HCEC 1CT (cell line): ENCODE measurements at regions not wholly inside any gene's neighbourhood (a gene's known extent, or its start where the extent isn't known, plus 50 kb on each side); places are given as distances from the start of the nearest gene placed in this dataset.

Source experiments
- DNase-seq: peaks from one replicate; pipeline ENCODE4 v3.0.0-alpha.2; 2017

DNA sequence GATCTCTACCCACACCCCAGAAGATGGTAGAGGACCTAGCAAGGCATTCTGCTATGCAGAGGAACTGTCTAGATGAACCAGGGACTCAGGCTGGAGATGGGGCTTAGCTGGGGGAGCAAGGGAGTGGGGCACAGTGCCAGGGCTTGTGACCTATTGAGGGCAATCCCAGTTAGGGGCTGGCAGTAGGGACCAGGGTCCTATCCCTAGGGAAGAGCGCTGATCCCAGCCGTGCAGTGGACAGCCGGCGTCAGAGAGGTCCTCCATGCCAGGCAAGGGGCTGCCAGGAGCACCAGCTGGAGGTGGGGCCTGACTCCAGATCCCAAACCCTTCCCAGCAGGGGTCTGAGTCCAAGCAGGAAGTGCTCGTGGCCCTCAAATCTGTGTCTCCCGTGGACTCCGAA lies 52.7 kb upstream of the NEURL1B start:
- DNase-seq = no peak

DNA sequence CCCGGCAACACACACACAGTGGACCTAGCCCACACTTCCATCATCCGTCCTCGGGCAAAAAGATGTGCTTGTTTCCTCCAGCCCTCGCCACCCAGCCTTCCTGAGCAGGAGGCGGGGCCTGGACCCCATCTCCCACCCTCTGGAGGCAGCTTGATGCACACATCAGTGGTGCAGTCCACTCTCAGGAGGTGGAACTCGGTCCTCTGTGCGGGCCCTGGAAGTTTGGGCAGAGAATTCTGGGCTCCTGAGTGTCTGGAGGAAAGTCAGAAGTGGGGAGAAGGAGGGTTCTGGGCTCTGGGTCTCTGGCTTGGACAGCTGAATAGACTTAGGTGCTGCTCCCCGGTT lies 54.0 kb upstream of the NEURL1B start:
- DNase-seq = no peak

DNA sequence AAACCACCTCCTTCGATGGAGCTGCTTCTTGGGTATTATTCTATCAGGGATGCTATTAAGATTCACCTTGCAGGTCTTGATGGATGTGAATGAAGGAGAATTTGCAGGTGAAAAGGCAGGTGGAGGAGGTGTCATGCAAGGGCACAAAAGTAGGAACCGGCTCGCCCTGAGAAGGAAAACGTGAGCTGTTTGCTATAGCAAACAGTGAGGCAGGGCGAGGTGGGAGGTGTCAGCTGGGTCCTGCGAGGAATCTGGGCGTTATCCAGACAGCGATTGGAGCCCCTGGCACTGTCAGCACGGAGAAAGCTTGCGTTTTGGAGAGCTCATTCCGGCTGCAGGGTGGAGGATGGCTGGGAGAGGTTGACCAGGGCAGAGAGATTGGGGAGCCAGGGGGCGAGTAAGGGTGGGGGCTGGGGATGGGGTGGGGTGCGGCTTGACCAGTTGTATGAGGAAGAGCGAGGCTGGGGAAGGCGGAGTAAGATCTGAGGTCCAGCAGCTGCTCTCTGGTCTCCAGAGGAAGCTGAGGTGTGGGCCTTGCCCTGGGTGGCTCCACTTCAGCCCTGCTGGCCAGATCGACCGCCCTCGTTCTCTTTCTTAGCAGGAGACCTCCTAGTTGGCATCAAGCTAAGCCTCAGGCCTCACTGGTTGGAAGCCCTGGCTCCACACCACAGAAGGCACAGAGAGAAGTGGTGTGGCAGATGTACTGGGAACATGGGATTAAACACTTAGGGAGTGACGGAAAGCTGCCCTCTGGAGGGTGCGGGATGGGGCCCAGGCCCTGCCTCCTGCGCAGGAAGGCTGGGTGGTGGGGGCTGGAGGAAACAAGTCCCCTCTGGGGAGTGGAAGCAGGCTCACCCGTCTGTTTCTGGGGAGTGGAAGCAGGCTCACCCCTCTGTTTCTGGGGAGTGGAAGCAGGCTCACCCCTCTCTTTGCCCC lies 54.7 kb upstream of the NEURL1B start:
- no peak for DNase-seq

DNA sequence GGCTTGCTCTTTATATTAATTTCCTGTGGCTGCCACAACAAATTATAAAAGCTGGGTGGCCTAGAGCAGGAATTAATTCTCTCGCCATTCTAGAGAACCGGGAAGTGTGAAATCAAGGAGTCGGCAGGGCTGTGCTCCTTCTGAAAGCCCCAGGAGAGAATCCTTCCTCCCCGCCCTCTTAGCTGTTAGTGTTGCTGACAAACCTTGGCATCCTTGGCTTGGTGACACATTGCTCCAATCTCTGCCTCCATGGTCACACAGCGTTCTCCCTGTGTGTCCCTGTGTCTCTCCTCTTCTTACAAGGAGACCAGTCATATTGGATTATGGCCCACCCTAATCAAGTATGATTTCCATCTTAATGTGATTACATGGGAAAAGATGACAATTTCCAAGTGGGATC lies 55.9 kb upstream of the NEURL1B start:
- no peak for DNase-seq

DNA sequence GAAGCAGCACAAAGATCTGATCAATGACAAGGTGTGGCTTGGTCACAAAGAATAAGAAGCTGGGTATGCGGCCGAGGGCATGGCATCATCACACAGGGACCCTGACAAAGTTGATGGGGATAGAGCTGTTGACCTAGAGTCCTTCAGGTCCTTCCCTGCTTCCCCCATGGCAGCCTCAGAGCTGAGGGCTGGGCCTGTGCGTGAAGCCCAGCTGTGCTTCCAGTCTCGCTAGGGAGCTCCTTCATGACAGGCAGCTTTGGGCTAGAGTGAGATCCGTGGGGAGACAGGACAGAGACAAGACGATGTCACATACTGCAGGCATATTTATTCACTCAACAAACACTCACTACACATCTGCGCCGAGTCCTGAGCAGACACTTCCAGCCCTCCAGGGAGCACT lies 56.4 kb upstream of the NEURL1B start:
- DNase-seq = no peak

DNA sequence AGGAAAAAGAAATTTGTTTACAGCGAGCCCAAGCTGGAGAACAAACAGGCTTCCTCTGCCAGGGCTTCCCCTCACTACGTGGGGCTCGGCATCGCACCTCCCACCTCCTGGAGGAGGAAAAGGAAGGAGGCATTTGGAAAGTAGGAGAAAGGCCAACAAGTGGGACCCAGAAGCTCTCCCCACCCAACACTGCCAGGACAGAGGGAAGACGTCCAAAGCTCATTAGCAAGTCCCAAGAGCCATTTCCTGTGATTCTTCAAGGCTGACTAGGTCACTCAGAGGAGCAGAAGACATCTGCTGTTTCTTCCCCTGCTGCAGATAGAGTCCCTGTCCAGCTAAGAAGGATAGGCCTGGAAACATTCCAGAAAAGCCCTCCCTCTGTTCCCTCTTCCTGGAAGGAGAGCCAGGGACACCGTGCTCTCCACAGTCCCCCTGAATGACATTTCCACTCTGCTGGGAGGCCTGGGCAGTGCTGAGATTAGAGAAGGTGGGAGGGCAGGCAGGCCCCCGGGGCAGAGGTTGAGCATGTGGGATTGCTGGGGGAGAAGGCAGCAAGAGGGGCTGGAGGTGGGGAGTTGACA lies 57.0 kb upstream of the NEURL1B start:
- DNase-seq = no peak

DNA sequence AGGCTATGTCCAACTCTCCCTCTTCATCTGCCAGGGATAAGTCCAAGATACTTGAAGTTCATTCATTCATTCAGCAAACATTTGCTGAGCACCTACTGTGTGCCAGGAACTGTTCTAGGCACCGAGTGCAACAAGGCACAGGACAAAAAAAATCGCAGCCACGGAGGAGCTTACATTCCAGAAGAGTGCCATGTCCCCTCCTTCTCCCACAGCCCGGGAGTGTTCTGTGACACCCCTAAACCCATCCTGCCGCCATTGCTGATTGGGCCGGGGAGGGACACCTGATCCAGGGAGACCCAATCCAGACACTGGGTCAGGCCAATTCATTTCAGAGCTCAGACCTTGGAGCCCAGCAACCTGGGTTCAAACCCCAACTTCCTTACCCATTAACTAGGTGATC lies 58.1 kb upstream of the NEURL1B start:
- no peak for DNase-seq

DNA sequence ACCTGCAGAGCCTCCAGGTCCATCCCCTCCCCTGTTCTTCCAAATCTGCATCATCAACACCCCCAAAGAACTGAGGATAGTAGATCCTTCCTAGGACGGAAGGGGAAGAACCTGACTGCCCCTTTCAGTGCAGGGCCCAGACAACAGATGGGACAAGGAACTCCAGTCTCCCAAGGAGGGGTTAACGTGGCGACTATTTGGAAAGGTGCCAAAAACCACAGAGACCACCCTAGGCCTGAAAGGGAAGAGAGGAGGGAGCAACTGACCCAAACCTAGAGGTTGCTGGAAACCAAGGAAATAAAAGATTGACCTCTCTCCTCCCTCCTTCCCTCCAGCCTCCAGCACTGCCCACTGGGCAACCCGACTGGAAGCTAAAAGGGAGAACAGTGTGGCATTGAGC lies 59.7 kb upstream of the NEURL1B start:
- DNase-seq = no peak

DNA sequence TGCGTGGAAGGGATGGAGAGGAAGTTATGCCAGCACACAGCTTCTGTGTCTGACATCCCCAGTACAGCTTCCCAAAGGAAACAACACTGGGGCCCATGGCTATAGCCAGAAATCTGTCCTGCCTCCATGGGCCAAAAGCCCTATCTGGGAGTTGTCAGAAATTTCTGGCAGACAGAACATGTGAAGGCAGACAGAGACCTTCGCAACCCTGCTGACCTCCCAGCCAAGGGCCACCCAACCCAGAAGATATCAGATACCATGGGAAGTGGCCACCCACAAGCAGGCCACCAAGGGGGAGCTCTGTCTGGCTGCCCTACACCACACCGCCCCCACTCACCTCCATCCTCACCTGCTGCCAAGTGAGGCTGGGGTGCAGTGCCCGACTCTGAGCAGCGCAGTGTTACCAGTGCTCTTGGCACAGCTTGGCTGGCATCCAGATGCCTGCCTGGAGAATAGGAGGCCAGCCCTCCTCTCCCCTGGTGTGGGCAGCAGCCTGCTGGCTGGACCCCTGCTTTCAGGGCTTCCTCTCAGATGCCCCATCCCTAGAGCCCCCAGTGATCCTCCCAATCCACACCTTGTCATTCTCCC lies 61.6 kb upstream of the NEURL1B start:
- DNase-seq = no peak

DNA sequence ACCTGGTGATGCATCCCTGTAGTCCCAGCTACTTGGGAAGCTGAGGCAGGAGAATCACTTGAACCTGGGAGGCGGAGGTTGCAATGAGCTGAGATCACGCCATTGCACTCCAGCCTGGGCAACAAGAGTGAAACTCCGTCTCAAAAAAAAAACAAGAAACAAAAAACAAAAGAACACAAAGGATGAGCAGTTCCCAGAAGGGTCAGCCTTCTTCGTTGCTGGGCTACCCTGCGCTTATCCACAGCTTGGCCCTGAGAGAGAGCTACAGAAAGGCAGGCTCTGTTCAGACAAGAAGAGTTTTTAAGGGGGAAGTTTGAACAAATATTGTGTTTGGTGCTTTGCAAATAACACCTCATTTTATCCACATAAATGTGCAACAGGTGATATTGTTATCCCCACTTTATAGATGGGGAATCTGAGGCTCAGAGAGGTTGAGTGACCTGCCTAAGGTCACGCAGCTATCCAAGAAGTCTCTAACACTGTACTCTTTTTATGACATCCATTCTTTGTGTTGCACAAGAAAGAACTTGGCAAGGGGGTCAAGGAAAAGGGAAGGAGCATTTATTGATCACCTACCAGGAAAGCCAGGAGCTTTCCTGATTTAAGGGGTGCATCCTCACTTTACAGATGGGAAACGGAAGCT lies 63.7 kb upstream of the NEURL1B start:
- DNase-seq = no peak

DNA sequence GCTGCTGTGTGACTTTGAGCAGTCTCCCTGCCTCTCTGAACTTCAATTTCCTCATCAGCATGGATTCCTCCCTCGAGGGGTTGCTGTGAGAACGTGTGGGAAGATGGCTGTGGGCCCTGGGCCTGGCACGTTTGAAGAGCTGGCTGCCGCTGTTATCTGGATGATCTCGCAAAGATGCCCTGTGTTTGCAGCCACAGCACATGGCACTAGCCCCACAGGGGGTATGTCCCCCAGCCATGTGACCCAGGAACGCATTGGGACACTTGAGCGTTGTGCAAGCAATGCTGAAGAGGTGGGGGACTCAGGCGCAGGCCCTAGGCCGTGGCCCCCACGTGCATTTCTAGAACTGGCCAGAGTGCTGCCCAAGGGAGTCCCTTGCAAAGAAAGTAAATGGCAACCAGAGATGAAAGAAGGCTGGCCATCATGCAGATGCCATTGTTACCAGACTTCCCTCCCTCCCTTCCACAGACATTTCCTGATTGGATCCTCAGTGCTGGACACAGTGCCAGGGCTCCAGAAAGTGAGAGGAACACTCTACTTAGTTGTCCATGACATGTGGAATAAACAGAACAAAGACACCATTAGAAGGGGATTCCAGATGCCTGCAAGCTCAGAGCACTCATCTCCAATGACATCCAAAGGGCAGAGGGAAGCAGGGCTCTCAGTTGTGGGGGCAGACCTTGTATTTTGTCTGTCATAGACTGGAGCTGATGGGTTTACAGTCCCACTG lies 65.1 kb upstream of the NEURL1B start:
- no peak for DNase-seq

DNA sequence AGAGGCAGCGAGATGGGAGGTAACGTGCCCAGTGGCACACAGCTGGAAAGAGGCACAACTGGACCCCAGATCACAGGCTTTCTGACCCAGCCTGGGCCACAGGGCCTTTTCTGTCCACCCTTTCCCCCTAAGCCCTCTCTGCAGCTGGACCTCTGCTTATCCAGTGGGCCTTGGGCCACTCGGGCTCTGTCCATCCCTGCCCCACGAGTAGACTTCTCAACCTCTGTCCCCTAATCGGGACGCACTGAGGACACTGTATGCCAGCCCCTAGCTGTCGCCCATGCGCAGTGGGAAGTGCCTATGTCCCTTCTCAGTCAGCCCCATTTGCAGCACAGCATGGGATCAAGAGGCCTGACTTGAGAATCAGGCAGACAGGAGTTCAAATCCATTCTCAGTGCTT lies 65.6 kb upstream of the NEURL1B start:
- no peak for DNase-seq

DNA sequence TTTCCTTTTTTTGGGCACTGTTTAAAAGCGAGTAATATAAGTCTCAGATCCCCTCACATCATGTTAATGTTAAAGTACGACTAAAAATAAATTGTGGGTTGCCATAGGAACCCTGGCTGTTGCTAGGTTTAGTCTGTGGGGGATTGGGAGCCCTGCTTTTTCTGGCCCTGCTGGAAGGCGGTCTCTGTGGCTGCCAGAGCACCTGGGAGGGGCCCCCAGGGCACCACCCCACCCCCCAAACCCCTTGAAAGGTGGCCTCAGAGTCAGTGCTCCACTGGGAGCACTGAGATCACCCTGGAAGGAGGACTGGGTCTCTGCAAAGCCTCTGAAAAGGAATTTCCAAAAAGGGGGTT lies 66.2 kb upstream of the NEURL1B start:
- no peak for DNase-seq

DNA sequence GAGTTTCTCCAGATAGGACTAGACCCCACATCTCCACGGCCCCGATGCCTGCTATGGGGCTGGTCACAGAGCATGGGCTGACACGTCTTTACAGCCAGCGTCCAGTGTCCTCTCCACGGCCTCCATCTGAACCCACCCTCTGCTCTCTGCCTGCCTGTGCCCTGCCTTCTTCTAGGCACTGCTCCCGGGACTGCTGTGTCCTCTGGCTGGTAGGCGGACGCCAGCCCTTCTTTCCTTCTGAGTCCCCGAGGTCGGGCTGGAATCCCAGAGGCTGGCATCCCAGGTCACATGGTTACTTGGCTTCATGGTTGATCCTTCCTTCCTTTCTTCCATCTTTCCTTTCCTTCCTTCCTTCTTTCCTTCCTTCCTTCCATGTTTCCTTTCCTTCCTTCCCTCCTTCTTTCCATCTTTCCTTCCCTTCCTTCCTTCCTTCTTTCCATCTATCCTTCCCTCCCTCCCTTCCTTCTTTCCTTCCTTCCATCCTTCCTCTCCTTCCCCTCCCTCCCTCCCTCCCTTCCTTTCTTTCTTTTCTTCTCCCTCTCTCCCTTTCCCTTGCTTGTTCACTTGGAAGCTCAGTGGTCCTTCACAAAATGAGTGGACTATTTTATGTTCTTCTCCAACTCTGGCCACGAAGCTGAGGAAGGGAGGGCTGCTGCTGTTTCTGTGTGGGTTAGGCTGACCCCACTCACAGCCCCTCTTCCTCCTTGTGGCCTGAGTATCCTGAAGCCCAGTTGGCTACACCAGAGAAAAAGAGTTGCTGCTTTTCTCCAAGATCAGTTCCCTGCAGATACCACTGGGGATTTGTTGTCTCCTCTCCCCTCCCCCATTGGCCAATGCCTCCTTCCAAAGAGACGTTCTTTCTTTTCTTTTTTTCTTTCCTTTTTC lies 66.8 kb upstream of the NEURL1B start:
- DNase-seq = no peak

DNA sequence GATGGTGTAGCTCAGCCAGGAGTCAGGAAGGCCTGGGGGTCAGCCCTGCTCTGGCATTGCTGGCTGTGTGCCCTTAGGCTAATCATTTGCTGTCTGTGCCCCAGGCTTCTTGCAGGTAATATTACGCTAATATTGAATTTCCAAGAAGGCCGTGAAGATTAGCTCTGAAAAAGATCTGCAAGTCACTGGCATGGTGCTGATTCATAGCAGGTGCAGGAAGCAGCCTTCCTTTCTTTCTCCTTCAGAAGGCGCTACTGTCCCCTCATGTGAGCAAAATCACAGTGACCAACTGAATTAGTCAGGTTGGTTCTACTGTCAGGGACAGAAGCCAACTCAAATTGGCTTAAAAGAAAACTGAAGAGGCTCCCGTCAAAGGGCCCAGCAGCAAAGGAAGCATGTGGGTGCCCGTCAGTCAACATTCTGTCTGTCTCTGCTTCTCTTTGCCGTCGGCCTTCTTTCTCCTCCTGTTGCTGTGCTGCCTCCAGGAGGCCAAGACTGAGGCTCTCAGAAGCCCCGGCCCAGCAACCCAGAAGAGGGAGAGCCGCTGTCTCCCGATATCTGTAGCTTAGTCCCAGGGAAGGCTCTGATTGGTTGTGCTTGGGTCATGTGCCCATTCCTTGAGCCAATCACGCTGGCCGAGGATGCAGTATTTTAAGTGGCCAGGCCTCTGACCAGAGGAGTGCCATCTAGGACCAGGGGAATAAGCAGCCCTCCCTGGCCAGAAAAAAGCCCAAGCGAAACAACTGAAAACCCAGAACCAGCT lies 67.8 kb upstream of the NEURL1B start:
- no peak for DNase-seq

DNA sequence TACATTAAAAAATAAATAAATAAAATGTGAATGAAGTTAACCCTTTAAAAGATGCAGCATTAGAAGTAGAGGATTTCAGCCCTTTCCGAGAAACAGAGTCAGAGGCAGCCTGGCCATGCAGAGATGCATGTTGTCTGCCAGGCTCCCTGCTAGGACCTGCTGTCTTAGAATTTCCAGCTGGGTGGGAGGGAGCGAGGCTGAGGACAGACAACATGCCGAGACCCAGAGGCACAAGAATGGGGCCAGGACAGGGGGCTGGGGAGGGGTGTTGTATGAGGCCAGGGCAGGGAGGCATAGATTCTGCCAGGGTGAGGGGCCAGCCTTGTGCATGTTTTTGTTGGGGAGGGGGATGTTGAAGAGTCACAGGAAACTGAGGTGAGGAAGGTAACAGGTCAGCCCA lies 68.6 kb upstream of the NEURL1B start:
- DNase-seq = no peak

DNA sequence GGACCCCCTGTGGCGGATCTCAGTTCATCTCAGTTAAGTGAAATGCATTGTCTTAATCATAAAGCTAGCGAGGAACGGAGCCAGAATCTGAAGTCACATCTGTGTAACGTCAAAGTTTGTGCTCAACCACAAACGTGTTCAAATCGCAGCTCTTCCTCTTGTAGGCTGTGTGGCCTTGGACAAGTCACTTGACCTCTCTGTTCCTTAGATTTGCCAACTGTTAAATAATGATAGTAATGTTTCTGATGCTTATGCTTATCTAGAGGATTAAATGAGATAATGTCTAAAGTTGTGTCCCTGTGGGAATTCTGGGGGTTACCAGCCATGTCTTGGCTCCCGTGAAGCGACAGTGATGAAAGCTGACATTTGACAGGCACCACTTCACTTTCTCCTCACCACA lies 69.2 kb upstream of the NEURL1B start:
- no peak for DNase-seq

DNA sequence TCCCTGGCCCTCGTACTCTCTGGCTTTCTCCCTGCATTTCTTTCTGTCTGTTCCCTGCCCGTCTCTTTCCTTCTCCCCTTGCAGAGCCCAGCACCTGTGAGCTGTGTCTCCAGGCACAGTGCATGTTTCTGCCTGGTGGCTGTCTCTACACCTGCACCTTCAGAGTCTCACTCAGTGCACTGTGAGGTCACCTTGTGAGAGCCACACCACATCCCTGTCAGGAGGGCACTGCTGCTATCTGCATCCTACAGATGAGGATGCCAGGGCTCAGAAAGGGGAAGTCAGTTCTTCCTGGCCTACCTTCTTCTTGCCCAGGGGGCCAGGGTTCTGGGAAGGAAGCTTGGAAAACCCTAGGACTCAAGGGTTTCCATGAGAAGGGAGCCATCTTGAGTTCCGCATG lies 69.7 kb upstream of the NEURL1B start:
- DNase-seq = no peak

DNA sequence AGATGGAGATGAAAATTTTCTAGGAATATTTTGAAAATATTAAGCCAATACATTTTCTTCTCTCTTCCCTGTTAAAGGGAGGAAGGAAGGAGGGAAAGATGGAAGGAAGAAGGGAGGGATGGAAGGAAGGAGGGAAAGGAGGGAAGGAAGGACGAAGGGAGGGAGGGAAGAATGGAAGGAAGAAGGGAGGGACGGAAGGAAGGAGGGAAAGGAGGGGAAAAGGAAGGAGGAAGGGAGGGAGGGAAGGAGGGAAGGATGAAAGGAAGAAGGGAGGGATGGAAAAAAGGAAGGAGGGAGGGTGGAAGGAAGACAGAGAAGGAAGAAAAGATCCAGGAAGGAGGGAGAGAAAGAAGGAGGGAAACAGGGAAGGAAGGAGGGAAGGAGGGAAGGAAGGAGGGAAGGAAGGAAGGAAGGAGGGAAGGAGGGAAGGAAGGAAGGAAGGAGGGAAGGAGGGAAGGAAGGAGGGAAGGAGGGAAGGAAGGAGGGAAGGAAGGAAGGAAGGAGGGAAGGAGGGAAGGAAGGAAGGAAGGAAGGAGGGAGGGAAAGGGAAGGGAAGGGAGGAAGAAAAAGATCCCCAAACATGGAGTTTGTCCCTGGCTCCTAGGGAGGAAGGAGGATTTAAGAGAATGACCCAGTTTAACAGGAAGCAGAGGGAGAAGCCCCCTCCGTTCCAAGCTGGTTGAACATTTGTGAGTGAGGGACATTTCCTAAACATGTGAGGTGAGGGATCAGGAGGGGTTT lies 70.3 kb upstream of the NEURL1B start:
- DNase-seq = no peak

DNA sequence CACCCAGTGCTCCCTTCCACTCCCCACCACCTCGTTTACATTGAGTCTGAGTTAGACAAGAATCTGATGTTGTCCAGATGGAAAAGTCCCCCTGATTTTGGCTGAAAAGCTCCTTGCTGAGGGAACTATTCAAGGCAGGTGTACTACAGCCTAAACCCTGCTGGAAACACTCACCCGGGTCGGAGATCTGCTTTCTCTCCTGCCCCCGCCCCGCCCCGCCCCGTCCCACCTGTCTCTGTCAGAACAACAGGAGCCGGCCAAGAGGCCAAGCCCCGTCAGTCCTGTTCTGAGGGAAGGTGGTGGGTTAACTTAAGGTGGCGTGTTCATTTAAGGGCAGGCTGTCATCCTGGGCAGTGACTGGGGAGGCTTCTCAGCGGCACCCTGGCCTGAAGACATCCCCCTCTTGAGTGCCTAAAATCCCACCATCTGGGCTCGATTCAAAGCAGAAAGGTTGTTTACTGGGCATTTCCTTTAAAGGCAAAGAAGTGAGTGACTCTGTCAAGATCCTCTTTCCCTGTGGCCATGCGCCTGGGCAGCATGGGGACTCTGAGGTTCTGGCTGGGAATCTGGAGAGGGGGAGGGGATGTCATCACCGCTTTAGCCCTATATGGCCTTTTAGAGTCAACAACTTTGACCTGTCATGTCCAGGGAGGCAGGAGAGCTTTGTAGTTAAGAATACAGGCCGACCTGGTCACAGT lies 71.1 kb upstream of the NEURL1B start:
- DNase-seq = no peak
